NB4 (cell line): ENCODE measurements at regions not wholly inside any gene's neighbourhood (a gene's known extent, or its start where the extent isn't known, plus 50 kb on each side); places are given as distances from the start of the nearest gene placed in this dataset.
"Not testable (repeated sequence)": the region's sequence is repeated elsewhere in the genome, so short reads cannot be mapped to it uniquely, and the experiment has no call there.

Experiments
- MYC ChIP-seq: IDR thresholded peaks from 2 replicates; pipeline ENCODE4 v1.6.1; 2011; ENCODE audit warnings: low read depth, low read length
- POLR2A ChIP-seq: IDR thresholded peaks from 2 replicates; pipeline ENCODE4 v1.6.1; 2011; ENCODE audit warnings: mild to moderate bottlenecking; ENCODE audit not compliant: insufficient read length; ENCODE audit errors: extremely low read depth
- TF ChIP-seq, protein P1 (sequence below): IDR thresholded peaks from one replicate; pipeline ENCODE4 v1.5.1; 2012; ENCODE audit warnings: low read depth, low read length
- TF ChIP-seq, protein P2 (sequence below): IDR thresholded peaks from 2 replicates; pipeline ENCODE4 v1.6.1; 2011; ENCODE audit warnings: low read depth, low read length

DNA sequence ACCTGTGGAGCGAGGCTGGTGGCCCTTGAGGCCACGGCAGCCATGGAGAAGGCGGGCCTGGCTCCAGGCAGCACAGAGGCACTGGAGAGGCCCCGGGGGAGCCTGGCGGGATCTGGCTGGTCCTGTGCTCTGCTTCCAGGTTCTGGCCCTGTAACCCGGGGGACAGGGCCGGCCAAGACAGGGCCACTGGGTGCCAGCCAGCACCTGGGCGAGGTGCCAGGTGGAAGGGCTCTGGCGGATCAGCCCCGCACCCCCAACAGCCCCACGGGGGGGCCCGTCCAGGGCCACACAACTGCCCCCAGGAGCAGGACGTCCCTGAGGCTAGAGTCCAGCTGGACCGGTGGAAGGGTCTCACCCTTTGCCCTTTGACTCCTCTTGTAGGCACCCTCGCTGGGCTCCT, 574.1 kb upstream of the C9orf72 start:
- not testable (repeated sequence) for TF ChIP-seq POLR2A, MYC
- TF ChIP-seq, protein P1, sequence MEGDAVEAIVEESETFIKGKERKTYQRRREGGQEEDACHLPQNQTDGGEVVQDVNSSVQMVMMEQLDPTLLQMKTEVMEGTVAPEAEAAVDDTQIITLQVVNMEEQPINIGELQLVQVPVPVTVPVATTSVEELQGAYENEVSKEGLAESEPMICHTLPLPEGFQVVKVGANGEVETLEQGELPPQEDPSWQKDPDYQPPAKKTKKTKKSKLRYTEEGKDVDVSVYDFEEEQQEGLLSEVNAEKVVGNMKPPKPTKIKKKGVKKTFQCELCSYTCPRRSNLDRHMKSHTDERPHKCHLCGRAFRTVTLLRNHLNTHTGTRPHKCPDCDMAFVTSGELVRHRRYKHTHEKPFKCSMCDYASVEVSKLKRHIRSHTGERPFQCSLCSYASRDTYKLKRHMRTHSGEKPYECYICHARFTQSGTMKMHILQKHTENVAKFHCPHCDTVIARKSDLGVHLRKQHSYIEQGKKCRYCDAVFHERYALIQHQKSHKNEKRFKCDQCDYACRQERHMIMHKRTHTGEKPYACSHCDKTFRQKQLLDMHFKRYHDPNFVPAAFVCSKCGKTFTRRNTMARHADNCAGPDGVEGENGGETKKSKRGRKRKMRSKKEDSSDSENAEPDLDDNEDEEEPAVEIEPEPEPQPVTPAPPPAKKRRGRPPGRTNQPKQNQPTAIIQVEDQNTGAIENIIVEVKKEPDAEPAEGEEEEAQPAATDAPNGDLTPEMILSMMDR = not testable (repeated sequence)
- TF ChIP-seq, protein P2, sequence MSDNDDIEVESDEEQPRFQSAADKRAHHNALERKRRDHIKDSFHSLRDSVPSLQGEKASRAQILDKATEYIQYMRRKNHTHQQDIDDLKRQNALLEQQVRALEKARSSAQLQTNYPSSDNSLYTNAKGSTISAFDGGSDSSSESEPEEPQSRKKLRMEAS = not testable (repeated sequence)
